B cell (primary cell): ENCODE measurements at regions not wholly inside any gene's neighbourhood (a gene's known extent, or its start where the extent isn't known, plus 50 kb on each side); places are given as distances from the start of the nearest gene placed in this dataset.

Experiments
- EZH2 ChIP-seq: IDR thresholded peaks from 2 replicates; pipeline ENCODE4 v1.6.1; 2012; ENCODE audit warnings: borderline replicate concordance, low read depth, mild to moderate bottlenecking, moderate library complexity, low read length; ENCODE audit not compliant: insufficient read depth, poor library complexity, severe bottlenecking
- TF ChIP-seq, protein P1 (sequence below): fragments of 200-600 bp; IDR thresholded peaks from one replicate; pipeline ENCODE4 v1.8.0; 2022; ENCODE audit warnings: antibody characterized with exemption, mild to moderate bottlenecking

DNA sequence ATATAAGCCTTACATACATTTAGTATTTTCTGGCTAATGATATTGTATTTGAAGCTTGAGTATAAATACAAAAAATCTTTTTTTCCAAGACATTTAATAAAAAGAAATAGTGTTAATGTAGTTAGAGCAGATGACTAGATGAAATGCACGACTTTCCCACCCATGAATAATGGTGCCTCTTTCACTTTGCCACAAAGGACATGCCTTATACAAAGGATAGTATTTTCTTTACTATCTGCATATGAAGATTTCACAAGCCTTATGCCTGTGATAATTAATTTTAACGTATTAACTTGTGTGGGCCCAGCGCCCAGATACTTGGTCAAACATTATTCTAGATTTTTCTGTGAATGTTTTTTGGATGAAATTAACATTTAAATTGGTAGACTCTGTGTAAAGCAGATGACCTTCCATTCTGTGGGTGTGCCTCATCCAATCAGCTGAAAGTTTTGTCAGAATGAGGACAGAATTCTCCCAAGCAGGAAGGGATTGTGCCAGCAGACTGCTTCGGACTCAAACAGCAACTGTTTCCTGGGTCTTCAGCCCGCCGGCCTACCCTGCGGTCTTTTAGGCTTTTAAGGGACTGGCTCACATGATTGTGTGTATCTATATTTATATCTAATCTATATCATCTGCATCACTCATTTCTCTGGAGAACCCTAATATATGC is 115.4 kb downstream of the USP22 start:
- TF ChIP-seq, protein P1, sequence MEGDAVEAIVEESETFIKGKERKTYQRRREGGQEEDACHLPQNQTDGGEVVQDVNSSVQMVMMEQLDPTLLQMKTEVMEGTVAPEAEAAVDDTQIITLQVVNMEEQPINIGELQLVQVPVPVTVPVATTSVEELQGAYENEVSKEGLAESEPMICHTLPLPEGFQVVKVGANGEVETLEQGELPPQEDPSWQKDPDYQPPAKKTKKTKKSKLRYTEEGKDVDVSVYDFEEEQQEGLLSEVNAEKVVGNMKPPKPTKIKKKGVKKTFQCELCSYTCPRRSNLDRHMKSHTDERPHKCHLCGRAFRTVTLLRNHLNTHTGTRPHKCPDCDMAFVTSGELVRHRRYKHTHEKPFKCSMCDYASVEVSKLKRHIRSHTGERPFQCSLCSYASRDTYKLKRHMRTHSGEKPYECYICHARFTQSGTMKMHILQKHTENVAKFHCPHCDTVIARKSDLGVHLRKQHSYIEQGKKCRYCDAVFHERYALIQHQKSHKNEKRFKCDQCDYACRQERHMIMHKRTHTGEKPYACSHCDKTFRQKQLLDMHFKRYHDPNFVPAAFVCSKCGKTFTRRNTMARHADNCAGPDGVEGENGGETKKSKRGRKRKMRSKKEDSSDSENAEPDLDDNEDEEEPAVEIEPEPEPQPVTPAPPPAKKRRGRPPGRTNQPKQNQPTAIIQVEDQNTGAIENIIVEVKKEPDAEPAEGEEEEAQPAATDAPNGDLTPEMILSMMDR: no peak
- no peak for TF ChIP-seq EZH2
